OCI-LY3 (cell line): ENCODE measurements at regions not wholly inside any gene's neighbourhood (a gene's known extent, or its start where the extent isn't known, plus 50 kb on each side); places are given as distances from the start of the nearest gene placed in this dataset.

Source experiments
- H2AFZ ChIP-seq: fragments of 200-600, 300-600 bp; shearing (Covaris generic); 2 replicates; pipeline ENCODE4 v1.6.0; 2014; ENCODE audit warnings: antibody characterized with exemption, low read depth, low read length
- H3K27ac ChIP-seq: fragments of 200-600, 300-600 bp; sonication (generic); 2 replicates; pipeline ENCODE4 v1.5.1; 2014; ENCODE audit warnings: mild to moderate bottlenecking, low read length, moderate library complexity, mixed read lengths
- H3K27me3 ChIP-seq: fragments of 200-600, 300-600 bp; sonication (generic); 2 replicates; pipeline ENCODE4 v1.6.1; 2014; ENCODE audit warnings: low read depth, low read length, mixed read lengths
- H3K36me3 ChIP-seq: fragments of 200-600, 300-600 bp; sonication (generic); replicated peaks from 2 replicates; pipeline ENCODE3; 2014; ENCODE audit warnings: low read depth, low read length, mixed read lengths
- H3K4me1 ChIP-seq: fragments of 300-600, 200-600 bp; sonication (generic); 2 replicates; pipeline ENCODE4 v1.6.1; 2014; ENCODE audit warnings: low read length, mixed read lengths
- H3K4me2 ChIP-seq: fragments of 200-600, 300-600 bp; sonication (generic); 2 replicates; pipeline ENCODE4 v1.6.1; 2014; ENCODE audit warnings: low read length, mixed read lengths
- H3K4me3 ChIP-seq: fragments of 300-600, 200-600 bp; sonication (generic); 2 replicates; pipeline ENCODE4 v1.5.1; 2014; ENCODE audit warnings: antibody characterized with exemption, mild to moderate bottlenecking, low read length, moderate library complexity
- H3K79me2 ChIP-seq: fragments of 300-600, 200-600 bp; shearing (Covaris generic); 2 replicates; pipeline ENCODE4 v1.6.1; 2014; ENCODE audit warnings: mild to moderate bottlenecking, low read length, mixed read lengths
- H3K9ac ChIP-seq: fragments of 300-600, 200-600 bp; shearing (Covaris generic); 2 replicates; pipeline ENCODE4 v1.6.0; 2014; ENCODE audit warnings: mild to moderate bottlenecking, low read length, moderate library complexity
- H3K9me3 ChIP-seq: fragments of 200-600, 300-600 bp; shearing (Covaris generic); 2 replicates; pipeline ENCODE4 v1.6.1; 2014; ENCODE audit warnings: low read length, mixed read lengths; ENCODE audit not compliant: insufficient read depth
- H4K20me1 ChIP-seq: fragments of 200-600, 300-600 bp; sonication (generic); 2 replicates; pipeline ENCODE4 v1.6.1; 2016; ENCODE audit warnings: low read length, mixed read lengths; ENCODE audit not compliant: insufficient read depth
- EZH2phosphoT487 ChIP-seq: fragments of 200-600 bp; shearing (Covaris generic); IDR thresholded peaks from 2 replicates; pipeline ENCODE4 v1.6.1; 2018; ENCODE audit warnings: antibody characterized with exemption, mixed run types, low read depth
- TF ChIP-seq, protein P1 (sequence below): fragments of 200-600, 300-600 bp; sonication (generic); IDR thresholded peaks from 2 replicates; pipeline ENCODE4 v1.5.1; 2014; ENCODE audit warnings: antibody characterized with exemption, low read length, low read depth

DNA sequence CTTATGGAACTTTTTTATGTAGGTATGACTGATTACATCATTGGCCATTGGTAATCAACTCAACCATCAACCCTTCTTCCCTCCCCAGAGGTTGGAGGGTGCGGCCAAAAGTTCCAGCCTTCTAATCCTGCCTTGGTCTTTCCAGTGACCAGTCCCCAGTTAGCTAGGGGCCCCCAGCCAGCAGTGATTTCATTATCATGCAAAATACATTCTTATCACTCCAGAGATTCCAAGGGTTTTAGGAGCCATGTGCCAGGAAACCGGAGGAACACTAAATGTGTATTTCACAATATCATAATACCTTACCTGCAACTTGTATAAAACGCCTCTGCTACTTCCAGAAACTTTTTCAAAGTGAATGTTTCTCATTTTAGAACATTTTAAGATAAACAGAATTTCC lies 181.5 kb upstream of the PELI2 start:
- no peak overlapping the region for H3K4me2 ChIP-seq
- H3K4me1 ChIP-seq: no peaks in the 10 kb centered on the region
- H4K20me1 ChIP-seq: no peaks in the 10 kb centered on the region
- H3K36me3 ChIP-seq: no peaks in the 10 kb centered on the region
- H3K9me3 ChIP-seq: no peaks in the 10 kb centered on the region
- H3K79me2 ChIP-seq: no peaks in the 10 kb centered on the region
- no peak overlapping the region for H3K9ac ChIP-seq
- H3K27me3 ChIP-seq: 0 out of 2 replicates have a peak, but pooled peaks cover 4% of the 10 kb centered on the region
- TF ChIP-seq, protein P1, sequence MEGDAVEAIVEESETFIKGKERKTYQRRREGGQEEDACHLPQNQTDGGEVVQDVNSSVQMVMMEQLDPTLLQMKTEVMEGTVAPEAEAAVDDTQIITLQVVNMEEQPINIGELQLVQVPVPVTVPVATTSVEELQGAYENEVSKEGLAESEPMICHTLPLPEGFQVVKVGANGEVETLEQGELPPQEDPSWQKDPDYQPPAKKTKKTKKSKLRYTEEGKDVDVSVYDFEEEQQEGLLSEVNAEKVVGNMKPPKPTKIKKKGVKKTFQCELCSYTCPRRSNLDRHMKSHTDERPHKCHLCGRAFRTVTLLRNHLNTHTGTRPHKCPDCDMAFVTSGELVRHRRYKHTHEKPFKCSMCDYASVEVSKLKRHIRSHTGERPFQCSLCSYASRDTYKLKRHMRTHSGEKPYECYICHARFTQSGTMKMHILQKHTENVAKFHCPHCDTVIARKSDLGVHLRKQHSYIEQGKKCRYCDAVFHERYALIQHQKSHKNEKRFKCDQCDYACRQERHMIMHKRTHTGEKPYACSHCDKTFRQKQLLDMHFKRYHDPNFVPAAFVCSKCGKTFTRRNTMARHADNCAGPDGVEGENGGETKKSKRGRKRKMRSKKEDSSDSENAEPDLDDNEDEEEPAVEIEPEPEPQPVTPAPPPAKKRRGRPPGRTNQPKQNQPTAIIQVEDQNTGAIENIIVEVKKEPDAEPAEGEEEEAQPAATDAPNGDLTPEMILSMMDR: no peak
- no peak for TF ChIP-seq EZH2phosphoT487
- H3K4me3 ChIP-seq: no peak overlapping the region
- no peak overlapping the region for H3K27ac ChIP-seq
- H2AFZ ChIP-seq: no peak overlapping the region

DNA sequence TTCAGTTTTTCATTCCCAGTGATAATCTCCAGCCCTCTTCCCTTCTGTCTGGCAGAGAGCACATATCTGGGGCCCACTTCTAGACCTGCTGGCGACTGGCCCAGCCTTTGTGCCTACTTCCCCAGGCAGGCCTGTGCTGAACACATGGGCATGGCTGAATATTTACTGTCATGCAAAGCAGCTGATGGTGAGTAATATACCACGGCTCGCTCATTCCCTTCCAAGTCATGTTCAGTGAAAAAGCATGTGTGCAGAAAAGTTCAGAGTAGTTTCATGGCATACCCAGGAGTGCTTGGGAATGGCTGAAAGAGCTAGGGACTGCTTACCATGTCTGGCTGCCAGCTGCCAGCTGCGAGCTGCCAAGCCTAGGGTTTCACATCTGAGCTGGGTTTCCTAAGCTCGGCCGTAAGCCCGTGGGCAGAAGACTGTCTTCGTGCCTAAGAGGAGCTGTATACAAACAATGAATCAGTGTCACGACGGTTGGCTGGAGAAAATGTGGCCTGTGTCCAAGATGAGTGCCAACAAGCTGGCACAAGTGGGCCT lies 179.9 kb upstream of the PELI2 start:
- no peaks in the 10 kb centered on the region for H3K4me1 ChIP-seq
- H3K4me3 ChIP-seq: no peak overlapping the region
- H3K9me3 ChIP-seq: no peaks in the 10 kb centered on the region
- H4K20me1 ChIP-seq: no peaks in the 10 kb centered on the region
- no peak overlapping the region for H3K27ac ChIP-seq
- H3K9ac ChIP-seq: no peak overlapping the region
- H2AFZ ChIP-seq: no peak overlapping the region
- no peaks in the 10 kb centered on the region for H3K36me3 ChIP-seq
- TF ChIP-seq EZH2phosphoT487: no peak
- no peak overlapping the region for H3K4me2 ChIP-seq
- no peaks in the 10 kb centered on the region for H3K79me2 ChIP-seq
- 0 out of 2 replicates have a peak, but pooled peaks cover 6% of the 10 kb centered on the region for H3K27me3 ChIP-seq

DNA sequence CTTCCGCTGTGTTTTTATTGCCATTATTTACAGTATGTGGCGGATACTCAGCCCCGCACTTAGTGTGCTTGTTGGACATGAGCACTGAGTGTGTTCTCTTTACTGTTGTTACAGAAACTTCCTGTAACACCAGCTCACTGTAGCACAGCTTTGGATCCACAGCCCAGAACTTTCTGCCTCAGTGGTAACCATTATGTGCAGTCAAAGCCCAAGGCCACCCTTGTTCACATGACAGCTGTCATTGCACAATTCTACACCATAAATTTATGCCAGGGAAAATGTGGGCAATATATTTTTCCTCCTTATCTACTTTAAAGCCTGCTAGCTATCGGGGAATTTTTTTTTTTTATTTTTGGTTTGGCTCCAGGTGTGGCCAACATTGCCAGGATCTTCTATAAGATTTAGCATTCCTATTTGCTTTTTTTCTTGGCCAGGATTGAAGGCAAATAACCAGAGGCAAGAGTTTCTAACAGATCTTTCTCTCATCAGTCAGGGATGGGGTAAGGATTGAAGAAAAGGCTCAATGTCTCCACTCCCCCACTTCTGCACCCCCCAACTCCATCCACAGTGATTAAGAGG lies 176.0 kb upstream of the PELI2 start:
- H2AFZ ChIP-seq: no peak overlapping the region
- H4K20me1 ChIP-seq: no peaks in the 10 kb centered on the region
- H3K79me2 ChIP-seq: no peaks in the 10 kb centered on the region
- H3K4me2 ChIP-seq: no peak overlapping the region
- H3K4me3 ChIP-seq: no peak overlapping the region
- H3K36me3 ChIP-seq: no peaks in the 10 kb centered on the region
- no peaks in the 10 kb centered on the region for H3K4me1 ChIP-seq
- no peaks in the 10 kb centered on the region for H3K9me3 ChIP-seq
- H3K9ac ChIP-seq: no peak overlapping the region
- no peak for TF ChIP-seq EZH2phosphoT487
- TF ChIP-seq, protein P1: no peak
- no peak overlapping the region for H3K27ac ChIP-seq
- 0 out of 2 replicates have a peak, but pooled peaks cover 6% of the 10 kb centered on the region for H3K27me3 ChIP-seq

DNA sequence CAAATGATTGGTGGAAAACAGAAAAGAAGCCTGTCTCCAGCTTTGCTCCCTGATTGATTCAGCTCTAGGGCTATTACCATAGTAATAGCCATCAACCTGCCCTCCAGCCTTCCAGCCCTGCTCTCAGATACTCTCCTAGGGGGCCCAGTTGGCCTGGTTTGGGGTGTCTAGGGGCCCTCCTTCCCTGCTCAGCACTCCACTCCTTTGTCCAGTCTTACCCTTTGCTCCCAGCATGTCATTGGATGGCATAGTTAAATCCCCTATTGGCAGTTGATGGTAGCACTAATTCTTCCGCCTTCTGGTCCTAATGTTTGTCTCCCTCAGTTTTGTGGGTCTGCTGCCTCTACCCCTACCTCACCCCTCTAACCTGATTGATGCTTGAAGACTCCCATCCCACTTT lies 175.4 kb upstream of the PELI2 start:
- no peak overlapping the region for H3K27ac ChIP-seq
- no peak for TF ChIP-seq EZH2phosphoT487
- TF ChIP-seq, protein P1: no peak
- no peak overlapping the region for H3K4me2 ChIP-seq
- no peak overlapping the region for H2AFZ ChIP-seq
- no peak overlapping the region for H3K4me3 ChIP-seq
- no peaks in the 10 kb centered on the region for H3K9me3 ChIP-seq
- H3K79me2 ChIP-seq: no peaks in the 10 kb centered on the region
- no peaks in the 10 kb centered on the region for H3K36me3 ChIP-seq
- H4K20me1 ChIP-seq: no peaks in the 10 kb centered on the region
- no peaks in the 10 kb centered on the region for H3K4me1 ChIP-seq
- 0 out of 2 replicates have a peak, but pooled peaks cover 2% of the 10 kb centered on the region for H3K27me3 ChIP-seq
- no peak overlapping the region for H3K9ac ChIP-seq
